GM12865 (cell line): ENCODE measurements at regions not wholly inside any gene's neighbourhood (a gene's known extent, or its start where the extent isn't known, plus 50 kb on each side); places are given as distances from the start of the nearest gene placed in this dataset.

ENCODE experiments used
- DNase-seq: peaks from one replicate; pipeline ENCODE4 v3.0.0; 2010; ENCODE audit warnings: low read depth
- H3K4me3 ChIP-seq: 2 replicates; pipeline ENCODE4 v1.5.1; 2011; ENCODE audit warnings: mild to moderate bottlenecking, low read depth, low read length, control low read depth
- TF ChIP-seq, protein P1 (sequence below): IDR thresholded peaks from 2 replicates; pipeline ENCODE4 v1.5.1; 2011; ENCODE audit warnings: low read length, control low read depth, low read depth, inconsistent platforms; ENCODE audit not compliant: insufficient read depth; ENCODE audit errors: missing control alignments

DNA sequence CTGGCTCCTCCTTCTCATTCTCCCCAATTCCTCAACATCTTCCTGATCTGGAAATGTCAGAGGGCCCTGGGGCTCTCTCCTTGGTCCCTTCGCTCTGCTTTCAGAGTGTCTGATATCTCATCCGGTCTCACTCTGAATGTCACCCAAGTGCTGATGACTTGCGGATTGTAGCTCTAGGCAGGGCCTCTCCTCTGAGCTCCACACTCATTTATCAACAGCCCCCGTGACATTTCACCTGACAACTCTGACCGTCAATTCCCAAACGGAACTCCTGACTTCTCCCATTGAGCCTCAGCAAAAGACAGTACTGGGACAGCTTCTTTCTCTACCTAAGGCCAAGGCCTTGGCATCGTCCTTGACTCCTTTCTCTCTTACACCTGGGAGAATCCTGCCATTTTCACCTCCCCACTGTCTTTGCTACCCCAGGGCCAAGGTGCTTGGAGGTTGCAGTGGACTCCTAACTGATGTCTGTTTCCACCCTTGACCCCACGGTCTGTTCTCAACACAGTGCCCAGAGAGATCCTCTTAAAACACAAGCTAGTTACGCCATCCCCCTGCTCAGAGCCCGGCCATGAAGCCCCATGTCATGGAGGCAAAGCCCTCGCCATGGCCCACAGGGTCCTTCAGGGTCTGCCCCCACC lies 57.5 kb upstream of the THY1 start:
- no peak for DNase-seq
- no peak overlapping the region for H3K4me3 ChIP-seq
- TF ChIP-seq, protein P1, sequence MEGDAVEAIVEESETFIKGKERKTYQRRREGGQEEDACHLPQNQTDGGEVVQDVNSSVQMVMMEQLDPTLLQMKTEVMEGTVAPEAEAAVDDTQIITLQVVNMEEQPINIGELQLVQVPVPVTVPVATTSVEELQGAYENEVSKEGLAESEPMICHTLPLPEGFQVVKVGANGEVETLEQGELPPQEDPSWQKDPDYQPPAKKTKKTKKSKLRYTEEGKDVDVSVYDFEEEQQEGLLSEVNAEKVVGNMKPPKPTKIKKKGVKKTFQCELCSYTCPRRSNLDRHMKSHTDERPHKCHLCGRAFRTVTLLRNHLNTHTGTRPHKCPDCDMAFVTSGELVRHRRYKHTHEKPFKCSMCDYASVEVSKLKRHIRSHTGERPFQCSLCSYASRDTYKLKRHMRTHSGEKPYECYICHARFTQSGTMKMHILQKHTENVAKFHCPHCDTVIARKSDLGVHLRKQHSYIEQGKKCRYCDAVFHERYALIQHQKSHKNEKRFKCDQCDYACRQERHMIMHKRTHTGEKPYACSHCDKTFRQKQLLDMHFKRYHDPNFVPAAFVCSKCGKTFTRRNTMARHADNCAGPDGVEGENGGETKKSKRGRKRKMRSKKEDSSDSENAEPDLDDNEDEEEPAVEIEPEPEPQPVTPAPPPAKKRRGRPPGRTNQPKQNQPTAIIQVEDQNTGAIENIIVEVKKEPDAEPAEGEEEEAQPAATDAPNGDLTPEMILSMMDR: no peak

- peak; percentile 35 for DNase-seq
- TF ChIP-seq, protein P1: peak; percentile 64
- no peak overlapping the region for H3K4me3 ChIP-seq
Measured at GRCh38 chr11:119479685-119480275, 56.8 kb upstream of the THY1 start.

DNA sequence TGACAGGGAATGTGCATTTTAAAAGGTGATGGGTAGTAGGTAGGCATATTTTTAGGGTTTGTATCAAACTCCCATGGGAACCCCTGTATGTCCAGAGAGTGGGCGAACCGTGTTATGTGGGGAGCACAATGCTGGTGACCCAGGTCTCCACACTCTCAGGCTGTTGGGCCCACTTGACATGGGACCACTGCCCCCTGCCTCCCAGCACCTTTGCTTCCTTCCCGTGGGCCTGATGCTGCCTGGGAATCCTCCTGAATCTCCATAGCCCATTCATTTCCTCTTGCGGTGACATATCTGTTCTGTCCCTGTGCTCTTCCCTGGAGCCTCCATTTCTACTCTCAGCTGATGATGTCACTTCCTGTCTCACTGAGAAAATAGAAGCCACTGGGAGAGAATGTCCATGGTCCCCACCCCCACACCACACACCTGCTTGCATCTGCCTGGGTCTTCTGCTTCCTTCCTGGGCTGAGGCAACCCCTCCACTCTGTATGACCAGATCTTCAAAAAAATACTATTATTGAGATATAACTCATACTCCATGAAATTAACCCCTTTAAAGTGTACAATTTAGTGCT lies 55.8 kb upstream of the THY1 start:
- H3K4me3 ChIP-seq: no peak overlapping the region
- no peak for DNase-seq
- TF ChIP-seq, protein P1: no peak

DNA sequence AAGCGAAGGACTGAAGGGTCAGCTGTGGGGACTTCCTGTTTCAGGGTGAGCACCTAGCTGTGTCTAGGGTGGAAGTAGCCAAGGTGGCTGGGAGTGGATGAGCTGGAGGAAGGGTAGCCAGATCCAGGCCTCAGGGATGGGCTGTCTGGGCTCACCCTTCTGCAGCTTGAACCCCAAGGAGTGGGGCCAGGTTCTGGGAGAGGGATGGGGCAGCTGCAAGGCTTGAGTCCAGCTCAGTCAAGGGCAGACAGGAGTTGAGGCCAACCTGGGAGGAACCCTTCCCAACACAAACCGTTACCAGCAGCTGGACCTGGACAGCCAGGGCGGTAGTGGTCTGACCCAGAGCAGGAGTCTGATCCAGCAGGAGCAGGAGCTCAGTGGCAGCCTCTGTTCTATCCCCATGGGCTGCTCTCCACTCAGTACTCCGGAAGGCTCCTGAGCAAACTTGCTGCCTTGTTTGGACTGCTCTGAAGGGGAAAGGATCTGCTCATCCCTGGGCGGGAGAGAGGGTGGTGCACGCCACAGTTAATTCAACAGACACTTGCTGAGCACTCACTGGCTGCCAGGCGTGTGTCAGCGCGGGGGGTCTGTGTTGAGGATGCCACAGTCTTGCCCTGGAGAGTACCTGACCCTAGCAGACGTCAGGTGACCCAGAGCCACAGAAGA lies 53.8 kb upstream of the THY1 start:
- TF ChIP-seq, protein P1: no peak
- DNase-seq: no peak
- H3K4me3 ChIP-seq: no peak overlapping the region

DNA sequence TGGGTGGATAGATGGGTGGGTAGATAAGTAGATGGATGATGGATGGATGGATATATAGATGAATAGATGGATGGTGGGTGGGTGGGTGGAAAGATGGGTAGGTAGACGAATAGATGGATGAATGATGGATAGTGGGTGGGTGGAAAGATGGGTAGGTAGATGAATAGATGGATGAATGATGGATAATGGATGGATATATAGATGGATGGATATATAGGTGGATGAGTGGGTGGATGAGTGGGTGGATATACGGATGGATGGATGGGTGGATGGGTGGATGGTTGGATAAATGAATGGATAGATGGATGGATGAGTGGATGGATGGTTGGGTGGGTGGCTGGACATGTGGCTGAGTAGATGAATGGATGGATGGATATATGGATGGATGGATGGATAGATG lies 53.1 kb upstream of the THY1 start:
- H3K4me3 ChIP-seq: no peak overlapping the region
- no peak for DNase-seq
- TF ChIP-seq, protein P1: no peak

GRCh38 chr11:119474682-119475596 lies 52.0 kb upstream of the THY1 start:
- no peak overlapping the region for H3K4me3 ChIP-seq

More at GRCh38 chr11:119474682-119475596, 52.0 kb upstream of the THY1 start:
- DNase-seq: peak; percentile 66
- TF ChIP-seq, protein P1: peak; percentile 95
